H1 (cell line): ENCODE measurements at regions not wholly inside any gene's neighbourhood (a gene's known extent, or its start where the extent isn't known, plus 50 kb on each side); places are given as distances from the start of the nearest gene placed in this dataset.

ENCODE experiments used
- CTCF ChIA-PET: fragments of 300-600 bp; sonication (Branson Sonifier 250); formaldehyde crosslinking; loops from one replicate; lab custom pipeline; 2021; ENCODE audit not compliant: partially characterized antibody; lab: Charles Lee
- POLR2A ChIA-PET: fragments of 300-600 bp; sonication (Branson Sonifier 250); formaldehyde crosslinking; loops from one replicate; lab custom pipeline; 2021; ENCODE audit warnings: inconsistent platforms; ENCODE audit not compliant: partially characterized antibody; lab: Charles Lee
- DNase-seq, 2 experiments: peaks; one replicate each; pipeline versions ENCODE4 v3.0.0 to v3.0.0-alpha.2; 2010 to 2022; ENCODE audit warnings: low spot score in 2 of 2, low read depth in 1 of 2, mixed read lengths in 1 of 2
- FAIRE-seq: peaks from 2 replicates; lab custom pipeline; 2011; peaks lifted over from hg19 to GRCh38; lab: Jason Lieb, UNC
- H2AFZ ChIP-seq: 2 replicates; pipeline ENCODE4 v1.8.1; 2012; ENCODE audit warnings: low read length, inconsistent platforms
- H2AK5ac ChIP-seq: 2 replicates; pipeline ENCODE4 v1.6.1; 2013; ENCODE audit warnings: low read depth, low read length
- H2BK120ac ChIP-seq: replicated peaks from 2 replicates; pipeline ENCODE3; 2013; ENCODE audit warnings: low read depth, low read length, inconsistent platforms
- H2BK12ac ChIP-seq: 2 replicates; pipeline ENCODE4 v1.6.1; 2013; ENCODE audit warnings: low read depth, low read length
- H2BK15ac ChIP-seq: 2 replicates; pipeline ENCODE4 v1.6.1; 2013; ENCODE audit warnings: low read length
- H2BK20ac ChIP-seq: 2 replicates; pipeline ENCODE4 v1.6.1; 2013; ENCODE audit warnings: low read length
- H2BK5ac ChIP-seq: 2 replicates; pipeline ENCODE4 v1.6.1; 2013; ENCODE audit warnings: low read depth, low read length
- H3K14ac ChIP-seq: 2 replicates; pipeline ENCODE4 v1.6.1; 2013; ENCODE audit warnings: inconsistent platforms; ENCODE audit not compliant: insufficient read length
- H3K18ac ChIP-seq: 2 replicates; pipeline ENCODE4 v1.6.1; 2013; ENCODE audit warnings: low read length; ENCODE audit errors: extremely low read depth
- H3K23ac ChIP-seq: 2 replicates; pipeline ENCODE4 v1.6.1; 2013; ENCODE audit warnings: inconsistent platforms; ENCODE audit not compliant: insufficient read length
- H3K23me2 ChIP-seq: 2 replicates; pipeline ENCODE4 v1.6.1; 2013; ENCODE audit warnings: low read depth, low read length
- H3K27ac ChIP-seq: 2 replicates; pipeline ENCODE4 v1.6.1; 2011; ENCODE audit warnings: low read depth, low read length, inconsistent platforms
- H3K27me3 ChIP-seq, 4 experiments: replicated peaks in 1 of 4; 1 replicate in 1 of 4; 2 replicates in 3 of 4; pipeline versions ENCODE4 v1.6.1 to v1.8.1; 2011 to 2013; ENCODE audit warnings: low read length in 3 of 4, mild to moderate bottlenecking in 3 of 4, inconsistent platforms in 2 of 4, mixed read lengths in 2 of 4, moderate library complexity in 1 of 4; ENCODE audit not compliant: control insufficient read depth in 3 of 4, insufficient read depth in 3 of 4; ENCODE audit errors: extremely low read depth in 1 of 4
- H3K36me3 ChIP-seq, 4 experiments: 2 replicates each; pipeline versions ENCODE4 v1.6.1 to v1.8.1; 2011 to 2013; ENCODE audit warnings: mild to moderate bottlenecking in 4 of 4, low read length in 3 of 4, moderate library complexity in 2 of 4, control low read depth in 1 of 4, inconsistent platforms in 1 of 4; ENCODE audit not compliant: insufficient read depth in 4 of 4, control insufficient read depth in 2 of 4
- H3K4ac ChIP-seq: replicated peaks from 2 replicates; pipeline ENCODE3; 2013; ENCODE audit warnings: low read length, low read depth, mixed read lengths, inconsistent platforms; ENCODE audit not compliant: insufficient read length
- H3K4me1 ChIP-seq, 4 experiments: replicated peaks in 1 of 4; 1 replicate in 1 of 4; 2 replicates in 3 of 4; pipeline versions ENCODE4 v1.6.1 to v1.8.1; 2011 to 2013; ENCODE audit warnings: low read length in 3 of 4, inconsistent platforms in 2 of 4, mixed read lengths in 1 of 4; ENCODE audit not compliant: insufficient read depth in 4 of 4, control insufficient read depth in 3 of 4
- H3K4me2 ChIP-seq, 2 experiments: 2 replicates each; pipeline versions ENCODE4 v1.6.1 to v1.8.1; 2011 to 2013; ENCODE audit warnings: low read depth in 2 of 2, low read length in 2 of 2, control low read depth in 1 of 2, inconsistent platforms in 1 of 2, mild to moderate bottlenecking in 1 of 2; ENCODE audit not compliant: insufficient read depth in 1 of 2
- H3K4me3 ChIP-seq, 4 experiments: fragments of 200-600, 300-600 bp in 1 of 4; sonication (generic), shearing (Covaris generic), sonication (Bioruptor Twin) in 1 of 4; 2 replicates each; pipeline versions ENCODE4 v1.5.1 to v1.8.1; 2011 to 2016; ENCODE audit warnings: low read length in 4 of 4, low read depth in 3 of 4, control low read depth in 2 of 4, inconsistent platforms in 2 of 4, mild to moderate bottlenecking in 2 of 4, mixed read lengths in 1 of 4, moderate library complexity in 1 of 4; ENCODE audit not compliant: insufficient read depth in 2 of 4; ENCODE audit errors: extremely low read depth in 1 of 4
- H3K56ac ChIP-seq: replicated peaks from 2 replicates; pipeline ENCODE3; 2013; ENCODE audit warnings: low read depth, mild to moderate bottlenecking, mixed read lengths, low read length, inconsistent platforms; ENCODE audit not compliant: insufficient read length
- H3K79me1 ChIP-seq: 2 replicates; pipeline ENCODE4 v1.6.1; 2013; ENCODE audit warnings: low read depth, low read length, control low read depth
- H3K79me2 ChIP-seq, 2 experiments: 2 replicates each; pipeline versions ENCODE4 v1.6.1 to v1.8.1; 2012 to 2013; ENCODE audit warnings: low read length in 2 of 2, mild to moderate bottlenecking in 2 of 2, inconsistent platforms in 1 of 2; ENCODE audit not compliant: insufficient read depth in 2 of 2, control insufficient read depth in 1 of 2
- H3K9ac ChIP-seq, 4 experiments: replicated peaks in 1 of 4; 1 replicate in 1 of 4; 2 replicates in 3 of 4; pipeline versions ENCODE4 v1.6.1 to v1.8.1; 2011 to 2013; ENCODE audit warnings: low read depth in 3 of 4, low read length in 3 of 4, control low read depth in 2 of 4, mild to moderate bottlenecking in 2 of 4, moderate library complexity in 2 of 4, inconsistent platforms in 1 of 4; ENCODE audit errors: extremely low read depth in 1 of 4
- H3K9me3 ChIP-seq, 2 experiments: 2 replicates each; pipeline versions ENCODE4 v1.6.1 to v1.8.1; 2012 to 2013; ENCODE audit warnings: mild to moderate bottlenecking in 2 of 2, moderate library complexity in 2 of 2, control low read depth in 1 of 2, inconsistent platforms in 1 of 2, low read depth in 1 of 2, low read length in 1 of 2, mixed read lengths in 1 of 2; ENCODE audit not compliant: insufficient read depth in 2 of 2
- H4K20me1 ChIP-seq, 2 experiments: replicated peaks in 1 of 2; 2 replicates each; pipeline versions ENCODE3 to v1.8.1; 2011 to 2013; ENCODE audit warnings: inconsistent platforms in 2 of 2, low read length in 2 of 2, mild to moderate bottlenecking in 1 of 2; ENCODE audit not compliant: insufficient read depth in 2 of 2, control insufficient read depth in 1 of 2
- H4K5ac ChIP-seq: 2 replicates; pipeline ENCODE4 v1.6.1; 2013; ENCODE audit warnings: low read length, low read depth, mixed read lengths, inconsistent platforms; ENCODE audit not compliant: insufficient read length
- H4K8ac ChIP-seq: 2 replicates; pipeline ENCODE4 v1.8.0; 2013; ENCODE audit warnings: mild to moderate bottlenecking, moderate library complexity, low read length, inconsistent platforms; ENCODE audit not compliant: insufficient read depth; ENCODE audit errors: extremely low read depth
- H4K91ac ChIP-seq: replicated peaks from 2 replicates; pipeline ENCODE3; 2013; ENCODE audit warnings: low read length, mixed read lengths, inconsistent platforms; ENCODE audit not compliant: insufficient read length
- RAD21 ChIP-seq, 2 experiments: IDR thresholded peaks in 1 of 2; conservative IDR thresholded peaks in 1 of 2; 2 replicates each; pipeline ENCODE4 v1.6.1; 2011; ENCODE audit warnings: low read depth in 2 of 2, low read length in 2 of 2, improper control_type of control experiment in 1 of 2, inconsistent platforms in 1 of 2, mild to moderate bottlenecking in 1 of 2, moderate library complexity in 1 of 2
- ZNF274 ChIP-seq: IDR thresholded peaks from 2 replicates; pipeline ENCODE4 v1.7.0; 2012; ENCODE audit warnings: low read length, borderline replicate concordance; ENCODE audit errors: extremely low read depth
- WGBS, 2 experiments: shearing (Covaris generic) in 1 of 2; methylation state at CpG; one replicate each; pipeline versions ENCODE4 v1.1.6 to v1.1.7; 2013 to 2015; ENCODE audit warnings: low lambda C conversion rate in 2 of 2, mixed read lengths in 2 of 2, inconsistent platforms in 1 of 2, low coverage in 1 of 2, missing lambda C conversion rate in 1 of 2; ENCODE audit not compliant: insufficient replicate concordance in 2 of 2, insufficient coverage in 1 of 2, insufficient read length in 1 of 2; ENCODE audit errors: extremely low coverage in 1 of 2, missing lambda C conversion rate in 1 of 2; 5-methylcytosine and 5-hydroxymethylcytosine counted together
- TF ChIP-seq, protein P1 (sequence below), 3 experiments: IDR thresholded peaks; 1 replicate in 2 of 3; 2 replicates in 1 of 3; pipeline versions ENCODE4 v1.5.1 to v1.6.1; 2011; ENCODE audit warnings: low read length in 3 of 3, mild to moderate bottlenecking in 3 of 3, inconsistent platforms in 2 of 3, low read depth in 1 of 3, moderate library complexity in 1 of 3; ENCODE audit not compliant: insufficient read depth in 1 of 3; ENCODE audit errors: control extremely low read depth in 1 of 3

DNA sequence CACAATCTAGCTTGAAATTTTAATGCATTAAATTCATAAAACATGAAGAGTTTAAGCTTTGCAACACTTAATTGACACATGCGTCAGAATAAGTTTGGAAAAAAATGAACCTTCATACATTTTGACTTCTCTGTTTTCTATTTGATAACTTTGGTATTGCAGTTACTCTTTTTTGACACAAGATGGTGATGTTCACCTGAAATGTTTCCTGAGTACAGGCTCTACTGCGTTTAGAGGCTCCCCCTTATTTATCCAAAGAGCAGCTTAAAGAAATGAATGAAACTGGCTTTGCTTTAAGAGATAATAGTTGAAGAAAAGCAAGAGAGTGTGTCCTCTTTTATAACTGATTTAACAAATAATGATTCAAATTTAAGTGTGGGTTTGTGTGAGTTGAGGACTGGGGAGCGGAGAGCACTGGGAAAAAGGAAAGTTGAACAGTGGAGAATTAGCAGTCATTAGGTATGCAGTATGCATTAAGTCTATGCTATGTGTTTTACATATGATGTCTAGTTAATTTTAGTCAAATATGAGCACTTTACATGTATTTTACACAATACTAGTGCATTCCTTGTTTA lies 180.6 kb upstream of the NUDT6 start:
- Histone ChIP-seq H3K27ac (no peak overlapping the region), H2BK120ac (no peak overlapping the region), H3K23ac (no peak overlapping the region), H4K91ac (no peak overlapping the region), H3K18ac (no peak overlapping the region), H3K56ac (no peak overlapping the region), H2BK5ac (no peak overlapping the region), H3K4me3 (no peak overlapping the region), H4K5ac (no peak overlapping the region), H3K14ac (no peak overlapping the region), H3K9me3 (no peaks in the 10 kb centered on the region), H3K4me1 (peaks cover 0 to 2% (median under 1%) of the 10 kb centered on the region in 4 experiments; a peak in 2 of 7 replicates), H2BK20ac (no peak overlapping the region), H3K36me3 (no peaks in the 10 kb centered on the region), H2BK12ac (no peak overlapping the region), H4K8ac (no peak overlapping the region), H3K9ac (no peak overlapping the region), H2BK15ac (no peak overlapping the region), H3K23me2 (no peaks in the 10 kb centered on the region), H3K4me2 (no peak overlapping the region), H2AFZ (no peak overlapping the region), H3K27me3 (no peaks in the 10 kb centered on the region), H3K79me2 (no peaks in the 10 kb centered on the region), H4K20me1 (no peaks in the 10 kb centered on the region), H2AK5ac (no peak overlapping the region), H3K4ac (no peak overlapping the region), H3K79me1 (no peaks in the 10 kb centered on the region)
- ChIA-PET POLR2A (interaction anchor here (0.9 kb wide), 1 partner anchor 293 kb away, joined by 3 read pairs; the partner anchor contains the start of gene SPRY1), CTCF (interaction anchor here (0.6 to 3.3 kb wide), 29 partner anchors 9 to 837 kb away, joined by 3 to 16 read pairs (median 4); partner anchors contain the start of gene SPRY1)
- DNase-seq, result no peak
- peak; percentile 85 for TF ChIP-seq RAD21 (IDR thresholded peaks at IDR 0.05 in 1 of 2, conservative IDR thresholded peaks at IDR 0.05 in 1 of 2; ENCODE audit: low read depth in 2 of 2, low read length in 2 of 2)
- TF ChIP-seq, protein P1, sequence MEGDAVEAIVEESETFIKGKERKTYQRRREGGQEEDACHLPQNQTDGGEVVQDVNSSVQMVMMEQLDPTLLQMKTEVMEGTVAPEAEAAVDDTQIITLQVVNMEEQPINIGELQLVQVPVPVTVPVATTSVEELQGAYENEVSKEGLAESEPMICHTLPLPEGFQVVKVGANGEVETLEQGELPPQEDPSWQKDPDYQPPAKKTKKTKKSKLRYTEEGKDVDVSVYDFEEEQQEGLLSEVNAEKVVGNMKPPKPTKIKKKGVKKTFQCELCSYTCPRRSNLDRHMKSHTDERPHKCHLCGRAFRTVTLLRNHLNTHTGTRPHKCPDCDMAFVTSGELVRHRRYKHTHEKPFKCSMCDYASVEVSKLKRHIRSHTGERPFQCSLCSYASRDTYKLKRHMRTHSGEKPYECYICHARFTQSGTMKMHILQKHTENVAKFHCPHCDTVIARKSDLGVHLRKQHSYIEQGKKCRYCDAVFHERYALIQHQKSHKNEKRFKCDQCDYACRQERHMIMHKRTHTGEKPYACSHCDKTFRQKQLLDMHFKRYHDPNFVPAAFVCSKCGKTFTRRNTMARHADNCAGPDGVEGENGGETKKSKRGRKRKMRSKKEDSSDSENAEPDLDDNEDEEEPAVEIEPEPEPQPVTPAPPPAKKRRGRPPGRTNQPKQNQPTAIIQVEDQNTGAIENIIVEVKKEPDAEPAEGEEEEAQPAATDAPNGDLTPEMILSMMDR (IDR thresholded peaks at IDR 0.05; ENCODE audit: control extremely low read depth in 1 of 3, insufficient read depth in 1 of 3, low read depth in 1 of 3, low read length in 3 of 3), result peak in 2 of 3 experiments; percentile 45 to 59; a peak in 2 of 4 replicates
- TF ChIP-seq ZNF274, result no peak
- FAIRE-seq, result peak; percentile 90
- 65% methylated on average over 3 of the region's 3 CpGs; no CpG with 5 or more reads in 1 of the 2 experiments for WGBS, 2 experiments
